BE2C (cell line): ENCODE measurements at regions not wholly inside any gene's neighbourhood (a gene's known extent, or its start where the extent isn't known, plus 50 kb on each side); places are given as distances from the start of the nearest gene placed in this dataset.

Experiments
- DNase-seq: peaks from one replicate; pipeline ENCODE4 v3.0.0-alpha.2; 2020
- H3K27me3 ChIP-seq: fragments of 250-450 bp; sonication (Bioruptor Pico); 2 replicates; pipeline ENCODE4 v1.5.1; 2020; ENCODE audit warnings: mild to moderate bottlenecking
- H3K36me3 ChIP-seq: fragments of 250-450 bp; sonication (Bioruptor Pico); 2 replicates; pipeline ENCODE4 v1.5.1; 2020; ENCODE audit warnings: mild to moderate bottlenecking
- H3K4me1 ChIP-seq: fragments of 250-450 bp; sonication (Bioruptor Pico); 2 replicates; pipeline ENCODE4 v1.5.1; 2020
- H3K4me3 ChIP-seq: 2 replicates; pipeline ENCODE4 v1.5.1; 2011; ENCODE audit warnings: low read depth, low read length
- H3K9me3 ChIP-seq: fragments of 250-450 bp; sonication (Bioruptor Pico); 2 replicates; pipeline ENCODE4 v1.5.1; 2020
- CTCF ChIP-seq: IDR thresholded peaks from 2 replicates; pipeline ENCODE4 v1.5.1; 2012; ENCODE audit warnings: mild to moderate bottlenecking, low read depth, low read length

DNA sequence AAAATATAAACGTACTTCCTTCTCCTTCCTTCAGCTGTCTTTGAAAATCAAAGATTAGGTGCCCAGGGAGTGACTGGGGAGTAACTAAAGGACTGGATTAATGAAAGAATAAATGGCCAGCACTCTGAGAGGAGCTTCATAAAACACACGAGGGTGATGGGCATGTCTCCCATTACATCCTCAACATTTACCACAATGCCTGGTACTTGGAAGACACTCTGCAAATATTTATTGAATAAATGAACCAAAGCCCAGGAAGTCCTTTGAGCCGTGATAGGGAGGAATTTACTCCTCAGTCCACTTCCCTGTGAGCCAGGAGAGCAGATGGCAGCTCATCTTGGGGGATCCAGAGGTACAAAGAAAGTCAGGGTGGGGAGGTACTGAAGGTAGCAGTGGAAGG, 96.3 kb downstream of the RAB11FIP2 start:
- H3K9me3 ChIP-seq: no peaks in the 10 kb centered on the region
- no peak for DNase-seq
- no peaks in the 10 kb centered on the region for H3K4me1 ChIP-seq
- H3K36me3 ChIP-seq: no peaks in the 10 kb centered on the region
- H3K4me3 ChIP-seq: no peak overlapping the region
- TF ChIP-seq CTCF: no peak
- H3K27me3 ChIP-seq: peaks cover 6% of the 10 kb centered on the region; the same call in 1 of the 2 replicates
